WTC11 (cell line): ENCODE measurements at regions not wholly inside any gene's neighbourhood (a gene's known extent, or its start where the extent isn't known, plus 50 kb on each side); places are given as distances from the start of the nearest gene placed in this dataset.

Experiments used
- CTCF ChIP-seq: fragments of 200-600 bp; IDR thresholded peaks from 2 replicates; pipeline ENCODE4 v1.8.0; 2022; ENCODE audit warnings: antibody characterized with exemption
- E2F5 ChIP-seq: sonication (generic); formaldehyde crosslinking; IDR thresholded peaks from 2 replicates; pipeline ENCODE4 v1.8.1; 2022; ENCODE audit warnings: mild to moderate bottlenecking, moderate library complexity, missing genetic modification reagents

- no peak for TF ChIP-seq CTCF
- TF ChIP-seq E2F5 (CRISPR knock-in tag), result no peak
Observed at GRCh38 chr18:79604205-79604912, 75.2 kb upstream of the CTDP1 start.
